OCI-LY1 (cell line): ENCODE measurements at regions not wholly inside any gene's neighbourhood (a gene's known extent, or its start where the extent isn't known, plus 50 kb on each side); places are given as distances from the start of the nearest gene placed in this dataset.

Experiments
- EZH2 ChIP-seq: fragments of 200-600 bp; sonication (generic), shearing (Covaris generic); IDR thresholded peaks from 2 replicates; pipeline ENCODE4 v1.8.0; 2017; ENCODE audit warnings: borderline replicate concordance, mixed run types, mild to moderate bottlenecking, antibody characterized with exemption, low read length, moderate library complexity, mixed read lengths
- TF ChIP-seq, protein P1 (sequence below): fragments of 200-600 bp; sonication (generic), shearing (Covaris generic); IDR thresholded peaks from 2 replicates; pipeline ENCODE4 v1.5.1; 2017; ENCODE audit warnings: mild to moderate bottlenecking, antibody characterized with exemption, low read length, moderate library complexity, mixed read lengths

DNA sequence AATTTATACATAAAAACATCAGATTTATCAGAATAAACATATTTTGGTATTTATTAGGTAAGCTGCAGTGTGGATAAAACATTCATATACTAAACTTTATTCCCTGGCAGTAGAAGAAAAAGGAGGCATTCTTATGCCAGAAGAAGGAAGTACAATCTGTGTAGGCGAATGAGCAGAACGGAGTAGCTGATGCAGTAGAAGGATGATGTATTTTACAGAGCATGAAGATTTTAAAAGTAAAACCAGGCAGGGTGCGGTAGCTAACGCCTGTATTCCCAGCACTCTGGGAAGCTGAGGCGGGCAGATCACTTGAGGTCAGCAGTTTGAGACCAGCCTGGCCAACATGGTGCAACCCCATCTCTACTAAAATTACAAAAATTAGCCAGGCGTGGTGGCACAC lies 294.9 kb upstream of the MKLN1 start:
- TF ChIP-seq, protein P1, sequence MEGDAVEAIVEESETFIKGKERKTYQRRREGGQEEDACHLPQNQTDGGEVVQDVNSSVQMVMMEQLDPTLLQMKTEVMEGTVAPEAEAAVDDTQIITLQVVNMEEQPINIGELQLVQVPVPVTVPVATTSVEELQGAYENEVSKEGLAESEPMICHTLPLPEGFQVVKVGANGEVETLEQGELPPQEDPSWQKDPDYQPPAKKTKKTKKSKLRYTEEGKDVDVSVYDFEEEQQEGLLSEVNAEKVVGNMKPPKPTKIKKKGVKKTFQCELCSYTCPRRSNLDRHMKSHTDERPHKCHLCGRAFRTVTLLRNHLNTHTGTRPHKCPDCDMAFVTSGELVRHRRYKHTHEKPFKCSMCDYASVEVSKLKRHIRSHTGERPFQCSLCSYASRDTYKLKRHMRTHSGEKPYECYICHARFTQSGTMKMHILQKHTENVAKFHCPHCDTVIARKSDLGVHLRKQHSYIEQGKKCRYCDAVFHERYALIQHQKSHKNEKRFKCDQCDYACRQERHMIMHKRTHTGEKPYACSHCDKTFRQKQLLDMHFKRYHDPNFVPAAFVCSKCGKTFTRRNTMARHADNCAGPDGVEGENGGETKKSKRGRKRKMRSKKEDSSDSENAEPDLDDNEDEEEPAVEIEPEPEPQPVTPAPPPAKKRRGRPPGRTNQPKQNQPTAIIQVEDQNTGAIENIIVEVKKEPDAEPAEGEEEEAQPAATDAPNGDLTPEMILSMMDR: no peak
- no peak for TF ChIP-seq EZH2
